IPS-18a (cell line): ENCODE measurements at regions not wholly inside any gene's neighbourhood (a gene's known extent, or its start where the extent isn't known, plus 50 kb on each side); places are given as distances from the start of the nearest gene placed in this dataset.
"Not testable (repeated sequence)": the region's sequence is repeated elsewhere in the genome, so short reads cannot be mapped to it uniquely, and the experiment has no call there.

ENCODE experiments used
- H3K27ac ChIP-seq: one replicate; pipeline ENCODE4 v1.5.1; 2013; ENCODE audit warnings: low read length
- H3K27me3 ChIP-seq: one replicate; pipeline ENCODE4 v1.6.1; 2013; ENCODE audit warnings: mild to moderate bottlenecking, low read length; ENCODE audit not compliant: control insufficient read depth, insufficient read depth
- H3K36me3 ChIP-seq: one replicate; pipeline ENCODE4 v1.6.1; 2013; ENCODE audit warnings: low read depth, low read length; ENCODE audit not compliant: control insufficient read depth
- H3K4me1 ChIP-seq: one replicate; pipeline ENCODE4 v1.6.1; 2013; ENCODE audit warnings: low read depth, low read length; ENCODE audit not compliant: control insufficient read depth
- H3K4me3 ChIP-seq: one replicate; pipeline ENCODE4 v1.5.1; 2013; ENCODE audit warnings: low read length
- H3K9ac ChIP-seq: one replicate; pipeline ENCODE4 v1.6.1; 2013; ENCODE audit warnings: mild to moderate bottlenecking, low read length, moderate library complexity
- H3K9me3 ChIP-seq: one replicate; pipeline ENCODE4 v1.6.1; 2013; ENCODE audit warnings: low read depth, low read length; ENCODE audit not compliant: control insufficient read depth

DNA sequence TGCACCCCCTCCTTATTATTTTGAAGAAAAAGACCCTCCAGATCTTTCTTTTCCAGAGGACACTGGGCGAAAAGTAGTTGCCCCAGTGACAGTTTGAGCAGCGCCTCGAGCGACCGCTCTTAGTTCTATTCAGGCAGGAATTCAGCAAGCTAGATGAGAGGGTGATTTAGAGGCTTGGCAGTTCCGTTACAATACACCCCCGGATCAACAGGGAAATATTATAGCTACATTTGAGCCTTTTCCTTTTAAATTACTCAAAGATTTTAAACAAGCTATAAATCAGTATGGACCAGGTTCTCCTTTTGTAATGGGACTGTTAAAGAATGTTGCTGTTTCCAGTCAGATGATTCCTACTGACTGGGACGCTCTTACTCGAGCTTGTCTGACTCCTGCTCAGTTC, 99.2 kb upstream of the EIF5 start:
- not testable (repeated sequence) for H3K36me3 ChIP-seq, H3K27ac ChIP-seq, H3K27me3 ChIP-seq, H3K9ac ChIP-seq, H3K4me3 ChIP-seq, H3K9me3 ChIP-seq, H3K4me1 ChIP-seq

GRCh38 chr14:103235506-103235905, 98.5 kb upstream of the EIF5 start:
- H3K9ac ChIP-seq, H3K27me3 ChIP-seq, H3K4me3 ChIP-seq, H3K4me1 ChIP-seq, H3K9me3 ChIP-seq, H3K36me3 ChIP-seq, H3K27ac ChIP-seq: not testable (repeated sequence)

DNA sequence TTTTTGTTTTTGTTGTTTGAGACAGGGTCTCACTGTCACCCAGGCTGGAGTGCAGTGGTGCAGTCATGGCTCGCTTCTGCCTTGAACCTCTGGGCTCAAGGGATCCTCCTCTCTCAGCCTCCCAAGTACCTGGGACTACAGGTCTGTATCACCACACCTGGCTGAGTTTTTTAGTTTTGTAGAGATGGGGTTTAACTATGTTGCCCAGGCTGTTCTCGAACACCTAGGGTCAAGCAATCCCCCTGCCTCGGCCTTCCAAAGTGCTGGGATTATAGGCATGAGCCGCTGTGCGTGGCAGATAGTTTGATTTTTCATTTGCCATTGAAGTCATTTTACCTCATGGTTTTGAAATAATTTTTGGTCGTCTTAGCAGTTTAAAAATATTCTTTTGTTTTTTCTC, 94.3 kb upstream of the EIF5 start:
- no peaks in the 10 kb centered on the region for H3K27me3 ChIP-seq
- H3K4me3 ChIP-seq = no peak overlapping the region
- H3K27ac ChIP-seq = no peak overlapping the region
- H3K9ac ChIP-seq = no peak overlapping the region
- H3K36me3 ChIP-seq = no peaks in the 10 kb centered on the region
- peaks cover 6% of the 10 kb centered on the region for H3K9me3 ChIP-seq
- H3K4me1 ChIP-seq = peaks cover 3% of the 10 kb centered on the region

- Histone ChIP-seq H3K27ac (no peak overlapping the region), H3K9ac (no peak overlapping the region), H3K36me3 (no peaks in the 10 kb centered on the region), H3K4me1 (no peaks in the 10 kb centered on the region), H3K27me3 (no peaks in the 10 kb centered on the region), H3K9me3 (peaks cover 6% of the 10 kb centered on the region), H3K4me3 (no peak overlapping the region)
Measured at GRCh38 chr14:103241531-103241930, 92.5 kb upstream of the EIF5 start.

GRCh38 chr14:103243764-103244737, 90.0 kb upstream of the EIF5 start:
- H3K4me3 ChIP-seq = no peak overlapping the region
- no peaks in the 10 kb centered on the region for H3K27me3 ChIP-seq
- H3K9ac ChIP-seq = no peak overlapping the region
- H3K36me3 ChIP-seq = no peaks in the 10 kb centered on the region
- no peak overlapping the region for H3K27ac ChIP-seq
- no peaks in the 10 kb centered on the region for H3K4me1 ChIP-seq
- H3K9me3 ChIP-seq = peaks cover 6% of the 10 kb centered on the region

DNA sequence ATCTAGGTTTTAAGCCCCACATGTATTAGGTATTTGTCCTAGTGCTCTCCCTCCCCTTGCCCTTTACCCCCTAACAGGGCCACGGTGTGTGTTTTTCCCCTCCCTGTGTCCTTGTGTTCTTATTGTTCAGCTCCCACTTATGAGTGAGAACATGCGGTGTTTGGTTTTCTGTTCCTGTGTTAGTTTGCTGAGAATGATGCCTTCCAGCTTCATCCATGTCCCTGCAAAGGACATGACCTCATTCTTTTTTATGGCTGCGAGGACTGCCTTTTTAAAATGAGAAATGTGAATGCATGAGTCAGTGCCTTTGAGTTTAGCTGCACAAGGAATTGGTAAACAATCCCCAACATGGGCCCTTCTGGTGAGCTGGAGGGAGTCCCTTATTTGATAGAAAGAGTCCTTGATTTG, 88.4 kb upstream of the EIF5 start:
- not testable (repeated sequence) for H3K27me3 ChIP-seq, H3K9me3 ChIP-seq, H3K36me3 ChIP-seq, H3K9ac ChIP-seq, H3K4me3 ChIP-seq, H3K27ac ChIP-seq, H3K4me1 ChIP-seq

- H3K4me1 ChIP-seq = no peaks in the 10 kb centered on the region
- H3K27ac ChIP-seq = no peak overlapping the region
- H3K27me3 ChIP-seq = no peaks in the 10 kb centered on the region
- H3K9ac ChIP-seq = no peak overlapping the region
- no peaks in the 10 kb centered on the region for H3K36me3 ChIP-seq
- no peak overlapping the region for H3K4me3 ChIP-seq
- no peaks in the 10 kb centered on the region for H3K9me3 ChIP-seq
Measured at GRCh38 chr14:103246070-103246469, 88.0 kb upstream of the EIF5 start.

DNA sequence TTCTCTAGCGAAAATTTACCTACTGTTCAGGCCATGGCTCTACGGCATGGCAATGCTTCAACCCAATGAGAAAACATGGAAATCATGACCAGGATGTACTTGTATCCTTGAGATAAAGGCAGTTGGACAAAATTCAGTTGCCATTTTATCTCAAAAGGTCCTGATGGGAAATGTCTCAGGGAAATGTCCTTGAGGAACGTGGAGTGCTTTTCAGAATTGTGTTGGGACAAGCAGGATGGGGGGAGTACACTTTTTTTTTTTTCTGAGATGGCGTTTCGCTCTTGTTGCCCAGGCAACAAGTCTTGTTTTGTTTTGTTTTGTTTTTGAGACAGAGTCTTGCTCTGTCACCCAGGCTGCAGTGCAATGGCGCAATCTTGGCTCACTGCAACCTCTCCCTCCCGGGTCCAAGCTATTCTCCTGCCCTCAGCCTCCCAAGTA, 86.8 kb upstream of the EIF5 start:
- no peak overlapping the region for H3K27ac ChIP-seq
- no peak overlapping the region for H3K4me3 ChIP-seq
- no peaks in the 10 kb centered on the region for H3K9me3 ChIP-seq
- no peak overlapping the region for H3K9ac ChIP-seq
- H3K4me1 ChIP-seq = no peaks in the 10 kb centered on the region
- H3K36me3 ChIP-seq = no peaks in the 10 kb centered on the region
- H3K27me3 ChIP-seq = no peaks in the 10 kb centered on the region

GRCh38 chr14:103250181-103250580, 83.9 kb upstream of the EIF5 start:
- Histone ChIP-seq H3K4me1 (no peaks in the 10 kb centered on the region), H3K27ac (no peak overlapping the region), H3K27me3 (no peaks in the 10 kb centered on the region), H3K36me3 (no peaks in the 10 kb centered on the region), H3K9me3 (no peaks in the 10 kb centered on the region), H3K4me3 (no peak overlapping the region), H3K9ac (no peak overlapping the region)

- no peak overlapping the region for H3K4me3 ChIP-seq
- H3K9me3 ChIP-seq = no peaks in the 10 kb centered on the region
- no peak overlapping the region for H3K9ac ChIP-seq
- no peak overlapping the region for H3K27ac ChIP-seq
- no peaks in the 10 kb centered on the region for H3K36me3 ChIP-seq
- no peaks in the 10 kb centered on the region for H3K27me3 ChIP-seq
- H3K4me1 ChIP-seq = no peaks in the 10 kb centered on the region
Measured at GRCh38 chr14:103250874-103251273, 83.2 kb upstream of the EIF5 start.

- H3K4me1 ChIP-seq = peaks cover 8% of the 10 kb centered on the region
Measured at GRCh38 chr14:103255555-103255954, 78.5 kb upstream of the EIF5 start.

DNA sequence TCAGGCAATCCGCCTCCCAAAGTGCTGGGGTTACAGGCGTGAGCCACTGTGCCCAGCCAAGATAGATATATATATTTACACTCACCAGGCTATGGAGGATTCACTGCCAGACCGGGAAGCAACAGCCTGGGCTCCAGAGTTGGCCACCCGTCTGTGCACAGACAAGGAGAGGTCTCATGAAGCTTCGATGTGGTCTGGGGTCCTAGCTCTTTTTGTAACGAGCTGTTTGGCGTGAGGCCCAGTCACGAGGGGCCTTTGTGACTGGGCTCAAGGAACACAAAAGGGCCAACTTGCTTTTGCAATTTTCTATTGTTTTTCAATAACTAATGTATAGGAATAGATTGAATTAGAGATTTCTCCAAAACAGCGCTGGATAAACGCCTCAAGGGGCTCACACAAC, 77.6 kb upstream of the EIF5 start:
- Histone ChIP-seq H3K9ac (no peak overlapping the region), H3K36me3 (no peaks in the 10 kb centered on the region), H3K27ac (no peak overlapping the region), H3K4me1 (peaks cover 10% of the 10 kb centered on the region), H3K9me3 (no peaks in the 10 kb centered on the region), H3K4me3 (no peak overlapping the region), H3K27me3 (no peaks in the 10 kb centered on the region)

More at GRCh38 chr14:103255555-103255954, 78.5 kb upstream of the EIF5 start:
- no peak overlapping the region for H3K27ac ChIP-seq
- no peak overlapping the region for H3K4me3 ChIP-seq
- no peaks in the 10 kb centered on the region for H3K27me3 ChIP-seq
- H3K9me3 ChIP-seq = no peaks in the 10 kb centered on the region
- H3K36me3 ChIP-seq = no peaks in the 10 kb centered on the region
- no peak overlapping the region for H3K9ac ChIP-seq
